COLO829 (cell line): ENCODE measurements at regions not wholly inside any gene's neighbourhood (a gene's known extent, or its start where the extent isn't known, plus 50 kb on each side); places are given as distances from the start of the nearest gene placed in this dataset.

Experiments used
- DNase-seq: peaks from one replicate; pipeline ENCODE4 v3.0.0; 2012; ENCODE audit warnings: low spot score

- no peak for DNase-seq
Measured at GRCh38 chr1:147811273-147811672, 50.9 kb upstream of the GJA5 start.

- no peak for DNase-seq
Measured at GRCh38 chr1:147811751-147812150, 51.3 kb upstream of the GJA5 start.

- DNase-seq = no peak
Measured at GRCh38 chr1:147812799-147813198, 52.4 kb upstream of the GJA5 start.

GRCh38 chr1:147815503-147815902, 55.1 kb upstream of the GJA5 start:
- peak; percentile 43 for DNase-seq

- DNase-seq = no peak
Measured at GRCh38 chr1:147820761-147821297, 60.4 kb upstream of the GJA5 start.

GRCh38 chr1:147821883-147822282, 61.5 kb upstream of the GJA5 start:
- DNase-seq = peak; percentile 17

GRCh38 chr1:147822292-147822691, 61.9 kb upstream of the GJA5 start:
- DNase-seq = no peak

- DNase-seq = no peak
Measured at GRCh38 chr1:147824001-147824400, 63.6 kb upstream of the GJA5 start.

- no peak for DNase-seq
Measured at GRCh38 chr1:147824798-147825197, 64.4 kb upstream of the GJA5 start.

- DNase-seq = no peak
Measured at GRCh38 chr1:147825586-147825985, 65.2 kb upstream of the GJA5 start.

- no peak for DNase-seq
Measured at GRCh38 chr1:147826259-147826658, 65.9 kb upstream of the GJA5 start.

- DNase-seq = no peak
Measured at GRCh38 chr1:147833231-147833860, 69.2 kb upstream of the GJA8 start.

GRCh38 chr1:147834181-147834580, 68.4 kb upstream of the GJA8 start:
- DNase-seq = no peak

GRCh38 chr1:147834810-147835209, 67.8 kb upstream of the GJA8 start:
- no peak for DNase-seq

- DNase-seq = no peak
Measured at GRCh38 chr1:147837129-147837963, 65.2 kb upstream of the GJA8 start.

GRCh38 chr1:147837964-147838292, 64.7 kb upstream of the GJA8 start:
- DNase-seq = no peak

GRCh38 chr1:147840909-147841308, 61.7 kb upstream of the GJA8 start:
- DNase-seq = no peak

- DNase-seq = no peak
Measured at GRCh38 chr1:147842578-147842977, 60.0 kb upstream of the GJA8 start.

GRCh38 chr1:147843486-147843885, 59.1 kb upstream of the GJA8 start:
- DNase-seq = no peak

GRCh38 chr1:147847831-147848230, 54.8 kb upstream of the GJA8 start:
- no peak for DNase-seq

GRCh38 chr1:147849098-147849895, 53.3 kb upstream of the GJA8 start:
- no peak for DNase-seq

GRCh38 chr1:147850737-147851136, 51.9 kb upstream of the GJA8 start:
- no peak for DNase-seq

GRCh38 chr1:147851149-147851548, 51.4 kb upstream of the GJA8 start:
- DNase-seq = peak; percentile 36
